Stimulated activated CD4-positive, alpha-beta T cell treated with anti-CD3 and anti-CD28 coated beads, Interleukin-12 subunit alpha, Interleukin-12 subunit beta, amount 100 ng/mL, for 4 hours (primary cell): ENCODE measurements at regions not wholly inside any gene's neighbourhood (a gene's known extent, or its start where the extent isn't known, plus 50 kb on each side); places are given as distances from the start of the nearest gene placed in this dataset.

Source experiments
- DNase-seq: peaks from one replicate; pipeline ENCODE4 v3.0.0-alpha.2; 2020

- no peak for DNase-seq
Measured at GRCh38 chr5:96017951-96018350, 56.3 kb upstream of the ELL2 start.

DNA sequence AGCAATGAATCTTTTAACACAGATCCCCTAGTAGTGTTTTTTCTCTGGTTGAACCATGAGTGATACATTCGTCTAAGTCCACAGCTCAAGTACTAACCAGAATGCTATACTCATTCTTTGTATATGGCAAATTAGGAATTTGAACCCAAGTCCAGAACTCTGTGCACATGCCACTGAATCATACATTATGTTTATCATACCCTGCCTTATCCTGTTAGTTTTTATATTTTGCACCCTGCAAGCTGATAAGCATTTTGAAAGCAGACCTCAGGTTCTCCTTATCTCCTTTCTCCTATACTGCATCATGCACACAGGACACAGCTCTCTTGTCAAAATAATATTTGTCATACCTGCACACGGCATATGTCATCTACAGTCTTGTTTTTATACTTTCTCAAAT, 54.6 kb upstream of the ELL2 start:
- no peak for DNase-seq

DNA sequence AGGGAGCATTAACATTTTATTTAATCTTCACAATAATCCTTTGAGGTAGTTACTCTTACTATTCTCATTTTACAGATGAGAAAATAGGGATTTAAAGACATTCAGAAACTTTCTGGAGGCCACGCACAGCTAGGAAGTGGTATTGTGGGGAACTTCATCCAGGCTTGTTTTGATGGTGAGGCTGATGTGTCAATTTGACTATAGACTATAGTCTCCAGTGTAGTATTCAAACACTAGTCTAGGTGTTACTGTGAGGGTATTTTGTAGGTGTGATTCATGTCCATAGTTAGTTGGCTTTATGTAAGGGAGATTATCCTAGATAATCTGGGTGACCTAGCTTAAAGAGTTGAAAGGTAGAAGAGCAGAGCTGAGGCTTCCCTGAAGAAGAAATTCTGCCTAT, 54.1 kb upstream of the ELL2 start:
- DNase-seq: no peak

GRCh38 chr5:96014395-96014794, 52.7 kb upstream of the ELL2 start:
- no peak for DNase-seq

DNA sequence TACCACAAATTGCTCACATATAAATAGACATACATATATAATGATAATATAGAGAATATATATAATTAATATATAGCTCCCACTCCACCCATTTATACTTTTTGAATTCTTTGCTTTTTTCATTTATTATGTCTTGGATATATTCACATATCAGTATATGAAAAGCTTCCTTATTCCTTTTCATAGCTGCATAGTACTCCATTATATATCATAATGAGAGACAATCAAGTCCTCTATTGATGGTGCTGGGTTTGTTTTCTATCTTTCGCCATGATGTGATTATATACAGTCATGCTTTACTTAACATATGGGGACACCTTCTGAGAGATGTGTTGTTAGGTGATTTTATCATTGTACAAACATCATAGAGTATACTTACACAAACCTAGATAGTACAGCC, 51.6 kb upstream of the ELL2 start:
- DNase-seq: no peak

DNA sequence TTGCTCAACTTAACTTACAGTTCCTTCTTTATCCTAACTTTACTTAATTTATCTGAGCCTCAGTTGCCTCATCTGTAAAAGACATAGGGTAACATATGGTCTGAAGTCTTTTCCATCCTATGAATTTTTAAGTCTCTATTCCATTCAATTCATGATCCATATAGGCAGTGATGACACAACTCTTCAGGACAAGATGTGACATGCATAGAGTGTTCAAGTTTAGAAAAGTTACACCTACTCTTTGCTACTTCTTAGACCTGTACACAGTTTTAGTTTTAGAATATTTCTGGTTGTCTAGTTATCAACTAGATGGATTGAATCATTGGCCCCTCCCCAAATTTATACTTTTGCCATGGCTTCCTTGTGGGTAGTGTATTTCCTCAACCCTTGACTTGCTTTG, 50.7 kb upstream of the ELL2 start:
- DNase-seq: no peak
